ENCODE measurements at regions not wholly inside any gene's neighbourhood (a gene's known extent, or its start where the extent isn't known, plus 50 kb on each side); places are given as distances from the start of the nearest gene placed in this dataset.

- TF ChIP-seq CTCF (IDR thresholded peaks at IDR 0.05; ENCODE audit: low read length), result no peak
- TF ChIP-seq EZH2 (optimal IDR thresholded peaks at IDR 0.05; ENCODE audit: low read depth, low read length), result no peak
- no peak for TF ChIP-seq EZH2phosphoT487 (IDR thresholded peaks at IDR 0.05; ENCODE audit: low read length)
These were observed 325.6 kb downstream of the CENPW start for GRCh38 chr6:126665551-126665950.
